ENCODE measurements at regions not wholly inside any gene's neighbourhood (a gene's known extent, or its start where the extent isn't known, plus 50 kb on each side); places are given as distances from the start of the nearest gene placed in this dataset.
"Not testable (repeated sequence)": the region's sequence is repeated elsewhere in the genome, so short reads cannot be mapped to it uniquely, and the experiment has no call there.

- no peak for DNase-seq
Measured at GRCh38 chr18:40186677-40187076, 1768.4 kb upstream of the PIK3C3 start.

GRCh38 chr18:40179729-40180461 lies 1775.1 kb upstream of the PIK3C3 start:
- no peak for DNase-seq

GRCh38 chr18:40168026-40168425 lies 1787.0 kb upstream of the PIK3C3 start:
- DNase-seq: no peak

GRCh38 chr18:40163254-40163653 lies 1791.8 kb upstream of the PIK3C3 start:
- no peak for DNase-seq

- no peak for DNase-seq
Measured at GRCh38 chr18:40160361-40160760, 1794.7 kb upstream of the PIK3C3 start.

GRCh38 chr18:40159141-40160017 lies 1795.7 kb upstream of the PIK3C3 start:
- DNase-seq: peak; percentile 74

- no peak for DNase-seq
Measured at GRCh38 chr18:40157120-40157519, 1797.9 kb upstream of the PIK3C3 start.

- no peak for DNase-seq
Measured at GRCh38 chr18:40152859-40153258, 1802.2 kb upstream of the PIK3C3 start.

GRCh38 chr18:40148960-40149359 lies 1806.1 kb upstream of the PIK3C3 start:
- no peak for DNase-seq

GRCh38 chr18:40133253-40133652 lies 1821.8 kb upstream of the PIK3C3 start:
- DNase-seq: no peak

GRCh38 chr18:40132438-40132837 lies 1822.6 kb upstream of the PIK3C3 start:
- not testable (repeated sequence) for DNase-seq

- no peak for DNase-seq
Measured at GRCh38 chr18:40124107-40124506, 1830.9 kb upstream of the PIK3C3 start.

- DNase-seq: no peak
Measured at GRCh38 chr18:40120796-40121391, 1834.1 kb upstream of the PIK3C3 start.

GRCh38 chr18:40120356-40120755 lies 1834.7 kb upstream of the PIK3C3 start:
- DNase-seq: no peak

GRCh38 chr18:40119581-40119980 lies 1835.5 kb upstream of the PIK3C3 start:
- DNase-seq: not testable (repeated sequence)

GRCh38 chr18:40110455-40110854 lies 1844.6 kb upstream of the PIK3C3 start:
- no peak for DNase-seq

GRCh38 chr18:40109252-40110049 lies 1845.6 kb upstream of the PIK3C3 start:
- peak; percentile 4 for DNase-seq

- no peak for DNase-seq
Measured at GRCh38 chr18:40108596-40108995, 1846.4 kb upstream of the PIK3C3 start.

GRCh38 chr18:40102903-40103302 lies 1852.1 kb upstream of the PIK3C3 start:
- no peak for DNase-seq

GRCh38 chr18:40099641-40100040 lies 1855.4 kb upstream of the PIK3C3 start:
- DNase-seq: no peak

GRCh38 chr18:40096675-40097074 lies 1858.4 kb upstream of the PIK3C3 start:
- DNase-seq: no peak

GRCh38 chr18:40094441-40094840 lies 1860.6 kb upstream of the PIK3C3 start:
- DNase-seq: no peak

- DNase-seq: no peak
Measured at GRCh38 chr18:40088130-40088529, 1866.9 kb upstream of the PIK3C3 start.
